AG04450 (cell line): ENCODE measurements at regions not wholly inside any gene's neighbourhood (a gene's known extent, or its start where the extent isn't known, plus 50 kb on each side); places are given as distances from the start of the nearest gene placed in this dataset.

Experiments used
- CTCF ChIA-PET: fragments of 300-600, 350-600 bp; formaldehyde crosslinking; extraction: SDS; loops from one replicate; lab custom pipeline; 2022; ENCODE audit warnings: antibody characterized with exemption, inconsistent platforms; lab: Charles Lee
- POLR2A ChIA-PET: fragments of 350-600 bp; formaldehyde crosslinking; extraction: SDS; loops from one replicate; lab custom pipeline; 2021; ENCODE audit warnings: antibody characterized with exemption, inconsistent platforms; lab: Yijun Ruan, JAX
- DNase-seq: peaks from one replicate; pipeline ENCODE4 v3.0.0-alpha.2; 2011; ENCODE audit warnings: low read depth, low spot score
- H3K27ac ChIP-seq: one replicate; pipeline ENCODE4 v1.5.1; 2012; ENCODE audit warnings: low read depth, low read length, control low read depth
- H3K27me3 ChIP-seq: one replicate; pipeline ENCODE4 v1.6.0; 2012; ENCODE audit warnings: low read length; ENCODE audit not compliant: control insufficient read depth, insufficient read depth
- H3K4me3 ChIP-seq: 2 replicates; pipeline ENCODE4 v1.5.1; 2011; ENCODE audit warnings: mild to moderate bottlenecking, low read depth, low read length, control low read depth
- H3K9me3 ChIP-seq: 2 replicates; pipeline ENCODE4 v1.5.1; 2012; ENCODE audit warnings: low read length; ENCODE audit not compliant: control insufficient read depth, insufficient read depth
- TF ChIP-seq, protein P1 (sequence below): IDR thresholded peaks from 2 replicates; pipeline ENCODE4 v1.5.1; 2011; ENCODE audit warnings: low read depth, low read length, control low read depth, inconsistent platforms

DNA sequence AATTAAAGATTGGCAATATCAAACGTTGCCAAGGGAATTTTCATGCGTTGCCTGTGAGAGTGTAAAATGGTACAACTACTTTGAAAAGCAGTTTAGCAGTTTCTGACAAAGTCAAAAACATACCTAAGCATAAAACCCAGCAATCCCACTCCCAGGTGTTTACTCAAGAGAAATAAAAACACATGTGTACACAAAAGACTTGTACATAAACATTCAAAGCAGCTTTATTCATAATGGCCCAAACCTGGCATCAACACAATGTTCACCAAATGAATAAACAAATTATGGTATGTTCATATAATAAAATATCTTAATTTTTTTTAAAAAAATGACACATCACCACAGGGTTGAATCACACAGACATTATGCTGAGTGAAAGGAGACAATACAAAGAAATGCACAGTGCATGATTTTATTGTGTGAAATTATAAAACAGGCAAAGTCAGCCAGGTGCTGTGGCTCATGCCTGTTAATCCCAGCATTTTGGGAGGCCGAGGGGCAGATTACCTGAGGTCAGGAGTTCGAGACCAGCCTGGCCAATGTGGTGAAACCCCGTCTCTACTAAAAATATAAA lies 240.4 kb upstream of the MARCKS start:
- Histone ChIP-seq H3K27me3 (no peaks in the 10 kb centered on the region), H3K4me3 (no peak overlapping the region), H3K9me3 (no peaks in the 10 kb centered on the region), H3K27ac (no peak overlapping the region)
- no peak for DNase-seq
- ChIA-PET POLR2A (no interaction called here), CTCF (no interaction called here)
- TF ChIP-seq, protein P1, sequence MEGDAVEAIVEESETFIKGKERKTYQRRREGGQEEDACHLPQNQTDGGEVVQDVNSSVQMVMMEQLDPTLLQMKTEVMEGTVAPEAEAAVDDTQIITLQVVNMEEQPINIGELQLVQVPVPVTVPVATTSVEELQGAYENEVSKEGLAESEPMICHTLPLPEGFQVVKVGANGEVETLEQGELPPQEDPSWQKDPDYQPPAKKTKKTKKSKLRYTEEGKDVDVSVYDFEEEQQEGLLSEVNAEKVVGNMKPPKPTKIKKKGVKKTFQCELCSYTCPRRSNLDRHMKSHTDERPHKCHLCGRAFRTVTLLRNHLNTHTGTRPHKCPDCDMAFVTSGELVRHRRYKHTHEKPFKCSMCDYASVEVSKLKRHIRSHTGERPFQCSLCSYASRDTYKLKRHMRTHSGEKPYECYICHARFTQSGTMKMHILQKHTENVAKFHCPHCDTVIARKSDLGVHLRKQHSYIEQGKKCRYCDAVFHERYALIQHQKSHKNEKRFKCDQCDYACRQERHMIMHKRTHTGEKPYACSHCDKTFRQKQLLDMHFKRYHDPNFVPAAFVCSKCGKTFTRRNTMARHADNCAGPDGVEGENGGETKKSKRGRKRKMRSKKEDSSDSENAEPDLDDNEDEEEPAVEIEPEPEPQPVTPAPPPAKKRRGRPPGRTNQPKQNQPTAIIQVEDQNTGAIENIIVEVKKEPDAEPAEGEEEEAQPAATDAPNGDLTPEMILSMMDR: no peak

DNA sequence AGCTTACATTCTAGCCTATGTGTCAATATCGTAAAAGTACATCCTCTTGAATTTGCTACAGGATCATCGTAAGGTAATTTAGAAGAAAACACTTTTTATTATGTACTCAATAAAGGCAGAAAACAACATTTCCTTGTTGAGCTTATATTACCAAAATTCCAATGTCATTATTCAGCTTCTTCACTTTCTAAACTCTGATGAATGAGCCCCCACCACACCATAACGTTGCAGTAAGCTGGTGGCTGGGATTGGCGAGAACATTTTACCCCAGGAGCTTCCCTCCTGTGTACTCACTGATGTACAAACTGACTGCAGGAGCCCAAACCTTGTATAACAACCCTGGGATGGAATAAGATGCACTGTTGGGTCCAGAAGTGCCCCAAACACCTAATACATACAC lies 238.1 kb upstream of the MARCKS start:
- DNase-seq: no peak
- CTCF ChIA-PET: interaction anchor here (1.7 kb wide), 1 partner anchor 260 kb away, joined by 5 read pairs; no protein-coding TSS in a partner anchor

DNA sequence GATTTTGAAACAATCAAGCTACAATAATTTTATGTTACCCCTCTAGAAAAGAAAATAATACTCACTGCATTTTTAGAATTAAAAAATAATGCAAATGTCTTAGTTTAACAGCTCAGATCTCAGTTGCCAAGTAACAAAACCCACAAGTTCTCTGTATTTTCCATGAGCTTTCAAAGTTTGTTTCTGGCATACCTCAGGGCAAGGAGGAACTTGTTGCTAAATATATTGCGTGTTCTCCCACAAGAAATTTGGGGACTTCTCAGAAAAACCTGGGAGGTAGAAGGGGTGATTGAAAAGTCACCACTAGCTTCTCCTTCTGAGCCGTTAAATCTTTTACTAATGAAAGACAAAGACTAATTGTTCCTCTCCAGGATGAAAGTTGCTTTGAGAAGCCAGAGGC lies 236.8 kb upstream of the MARCKS start:
- Histone ChIP-seq H3K4me3 (no peak overlapping the region), H3K9me3 (no peaks in the 10 kb centered on the region), H3K27ac (no peak overlapping the region), H3K27me3 (no peaks in the 10 kb centered on the region)
- TF ChIP-seq, protein P1: no peak
- CTCF ChIA-PET: no interaction called here
- DNase-seq: no peak
- POLR2A ChIA-PET: no interaction called here

More for the DNA sequence above, 238.1 kb upstream of the MARCKS start:
- Histone ChIP-seq H3K4me3 (no peak overlapping the region), H3K9me3 (no peaks in the 10 kb centered on the region), H3K27ac (no peak overlapping the region), H3K27me3 (no peaks in the 10 kb centered on the region)
- TF ChIP-seq, protein P1: no peak
- POLR2A ChIA-PET: no interaction called here

DNA sequence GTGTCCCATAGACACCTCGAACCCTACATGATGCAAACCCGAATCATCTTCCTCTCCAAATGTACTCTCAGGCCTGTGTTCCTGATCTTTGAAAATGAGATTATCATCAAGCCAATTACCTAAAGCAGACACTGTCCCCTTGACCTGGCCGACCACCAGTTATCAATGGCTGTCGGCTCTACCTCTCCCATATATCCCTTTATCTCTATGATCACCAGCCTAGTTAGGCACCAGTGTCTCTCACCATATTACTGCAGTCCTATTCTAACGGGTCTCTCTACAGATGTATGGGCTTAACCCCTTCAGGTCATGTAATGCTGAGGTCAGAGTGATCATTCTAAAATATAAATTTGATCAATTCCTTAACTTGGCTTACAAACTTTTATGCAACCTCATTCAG lies 234.9 kb upstream of the MARCKS start:
- CTCF ChIA-PET: no interaction called here
- Histone ChIP-seq H3K27ac (no peak overlapping the region), H3K9me3 (no peaks in the 10 kb centered on the region), H3K4me3 (no peak overlapping the region), H3K27me3 (no peaks in the 10 kb centered on the region)
- POLR2A ChIA-PET: no interaction called here
- no peak for DNase-seq
- TF ChIP-seq, protein P1: no peak

DNA sequence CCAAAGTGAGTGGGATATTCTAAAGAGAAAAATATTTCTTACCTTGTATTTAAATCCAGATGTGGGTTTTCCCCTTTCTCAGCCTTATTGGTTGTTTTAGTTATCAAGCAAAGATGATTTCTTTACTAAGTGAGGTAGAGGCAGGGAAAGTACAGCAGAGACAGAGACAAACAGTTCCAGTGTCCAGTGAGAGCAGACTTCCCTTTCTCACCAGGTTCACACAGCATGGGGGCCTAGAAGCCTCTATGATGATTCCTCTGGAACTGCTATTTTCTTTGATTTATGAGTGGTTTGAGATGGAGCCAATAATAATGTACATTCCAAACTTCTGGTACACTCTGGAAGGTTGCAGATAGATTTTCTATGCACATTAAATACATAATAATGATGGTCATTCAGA lies 234.0 kb upstream of the MARCKS start:
- Histone ChIP-seq H3K27me3 (no peaks in the 10 kb centered on the region), H3K9me3 (no peaks in the 10 kb centered on the region), H3K27ac (no peak overlapping the region), H3K4me3 (no peak overlapping the region)
- DNase-seq: no peak
- TF ChIP-seq, protein P1: no peak
- ChIA-PET POLR2A (no interaction called here), CTCF (no interaction called here)
